GM19328 (cell line): ENCODE measurements at regions not wholly inside any gene's neighbourhood (a gene's known extent, or its start where the extent isn't known, plus 50 kb on each side); places are given as distances from the start of the nearest gene placed in this dataset.

ENCODE experiments used
- ATAC-seq: cut with Tn5 transposase; IDR thresholded peaks from one replicate; pipeline ENCODE4 v1.9.1; 2021; ENCODE audit warnings: mild to moderate bottlenecking, moderate library complexity; ENCODE audit not compliant: unreplicated experiment

DNA sequence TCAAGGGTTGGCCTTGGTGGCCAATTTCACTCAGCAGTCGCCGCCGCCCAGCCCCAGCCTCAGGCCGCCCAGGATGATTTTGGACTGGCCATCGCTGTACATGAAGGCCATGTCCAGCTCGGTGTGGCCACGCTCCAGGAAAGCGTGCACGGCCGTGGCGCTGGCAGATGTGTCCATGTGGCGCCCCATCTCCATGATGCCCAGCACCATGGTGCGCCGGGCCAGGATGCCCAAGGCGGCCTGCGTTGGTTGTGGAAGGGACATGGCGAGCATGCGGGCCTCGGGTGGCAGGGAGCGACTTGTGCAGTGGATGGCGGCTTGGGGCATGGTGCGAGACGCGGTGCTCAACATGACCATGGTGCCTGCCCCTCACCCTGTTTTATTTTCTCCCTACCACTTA lies 55.4 kb downstream of the ZCCHC12 start:
- no peak for ATAC-seq

DNA sequence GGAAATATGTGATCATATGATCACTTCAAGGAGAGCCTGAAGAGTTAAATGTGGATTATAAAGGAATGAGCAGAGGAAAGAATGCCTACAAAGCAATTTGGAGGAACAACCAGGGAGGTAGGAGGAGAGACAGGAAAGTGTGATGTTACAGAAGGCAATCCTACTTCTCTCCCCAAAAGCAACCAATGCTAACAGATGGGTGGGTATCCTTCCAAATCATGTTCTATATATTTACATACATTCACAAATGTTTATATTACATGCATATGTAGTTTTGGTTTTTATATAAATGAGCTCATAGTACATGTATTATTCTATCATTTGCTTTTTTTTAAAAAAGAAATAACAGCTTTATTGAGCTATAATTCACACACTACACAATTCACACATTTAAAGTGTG lies 56.0 kb downstream of the ZCCHC12 start:
- no peak for ATAC-seq

DNA sequence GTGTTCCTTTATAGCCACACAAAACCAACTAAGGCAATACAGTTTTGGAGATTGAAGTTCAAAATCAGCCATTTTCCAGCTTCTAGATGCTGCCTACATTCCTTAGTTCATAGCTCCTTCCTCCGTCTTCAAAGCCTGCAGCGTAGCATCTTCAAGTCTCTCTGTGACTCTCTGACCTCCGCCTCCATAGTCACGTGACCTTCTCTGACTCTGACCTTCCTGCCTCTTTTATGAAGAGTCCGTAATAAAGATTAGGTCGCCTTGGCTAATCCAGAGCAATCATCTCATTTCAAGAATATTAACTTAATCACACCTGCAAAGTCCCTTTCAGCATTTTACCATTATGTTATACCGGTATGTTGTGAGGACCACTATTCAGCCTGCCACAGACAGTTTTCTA lies 60.4 kb downstream of the ZCCHC12 start:
- ATAC-seq = no peak

DNA sequence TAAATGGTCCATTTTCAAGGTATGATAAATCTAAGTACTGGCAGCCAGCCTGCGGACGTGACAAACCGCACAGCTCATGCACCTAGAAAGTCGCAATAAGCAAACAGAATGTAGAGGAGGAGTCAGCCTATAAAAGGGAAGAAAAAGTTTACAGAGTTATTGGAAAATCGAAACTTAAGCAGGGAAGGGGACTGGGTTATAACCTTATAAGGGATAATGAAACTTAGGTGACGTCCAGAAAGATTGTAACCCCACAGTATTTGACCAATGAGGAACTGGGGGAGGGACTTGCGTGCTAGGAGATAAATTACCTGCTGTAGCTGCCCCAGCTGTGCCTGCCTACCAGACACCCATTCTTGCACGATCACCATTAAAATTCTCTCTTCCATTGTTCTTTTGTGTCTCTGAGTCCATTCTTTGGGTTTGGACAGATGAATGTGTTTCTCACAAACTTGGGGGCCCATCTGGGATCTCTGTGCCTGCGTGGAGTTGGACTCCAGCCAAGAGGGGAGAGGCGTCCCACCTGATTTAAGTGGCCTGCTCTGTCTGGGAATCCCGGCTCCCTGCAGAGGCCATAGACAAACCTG lies 61.0 kb downstream of the ZCCHC12 start:
- ATAC-seq = no peak

DNA sequence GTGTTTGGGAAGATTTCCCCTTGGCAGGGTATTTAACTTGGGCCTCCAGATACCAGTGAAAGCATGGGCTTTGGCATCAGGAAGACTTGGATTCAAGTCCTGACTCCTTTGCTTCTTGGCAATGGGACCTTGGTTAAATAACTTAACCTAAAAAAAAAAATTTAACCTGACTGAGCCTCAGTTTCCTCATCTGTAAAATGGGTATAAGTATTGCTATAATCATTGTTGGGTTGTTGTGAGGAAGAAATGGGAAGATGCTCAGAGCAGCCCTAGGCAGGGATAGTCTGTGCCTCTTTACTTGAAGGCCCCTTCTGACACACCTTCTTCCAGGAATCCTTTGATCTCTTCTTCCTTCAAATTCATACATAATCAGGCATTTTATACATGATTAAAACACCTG lies 70.3 kb downstream of the ZCCHC12 start:
- no peak for ATAC-seq

DNA sequence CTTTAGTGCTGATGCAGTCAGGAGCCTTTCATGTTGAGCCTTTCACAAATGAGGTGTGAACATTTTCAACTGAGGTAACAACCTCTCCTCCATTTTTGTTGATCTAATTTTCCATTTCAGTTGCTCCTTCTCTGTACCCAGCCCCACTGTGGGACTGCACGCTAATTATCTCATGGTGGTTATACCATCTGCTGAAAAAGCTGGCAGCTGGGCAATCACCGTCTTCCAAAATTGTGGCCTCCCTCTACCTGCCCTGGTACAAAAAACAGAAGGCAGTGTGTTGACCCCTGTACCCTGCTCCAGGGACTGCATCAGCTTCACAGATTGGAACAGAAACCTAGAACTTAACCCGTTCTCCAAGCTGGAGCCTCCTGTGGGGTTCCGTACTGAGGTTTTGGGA lies 72.4 kb upstream of the LONRF3 start:
- ATAC-seq = no peak

DNA sequence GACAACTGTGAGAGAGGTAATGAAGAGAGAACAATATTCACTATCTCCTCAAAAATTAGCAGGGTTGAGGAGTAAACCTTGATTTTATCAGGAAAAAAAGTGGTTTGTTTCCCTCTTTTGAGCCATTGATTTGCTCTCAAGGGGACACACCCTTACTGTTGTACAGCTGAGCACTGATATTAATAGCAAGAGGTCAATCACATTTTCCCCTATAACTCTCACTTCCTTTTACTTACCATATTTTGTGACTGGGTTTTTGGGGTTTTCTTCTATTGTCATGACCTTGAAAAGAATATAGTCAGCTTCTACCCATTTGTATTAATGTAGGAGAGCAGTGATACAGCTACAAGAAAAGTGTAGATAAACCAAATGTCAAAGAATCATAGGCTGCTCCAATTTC lies 70.2 kb upstream of the LONRF3 start:
- ATAC-seq = peak; percentile 72

DNA sequence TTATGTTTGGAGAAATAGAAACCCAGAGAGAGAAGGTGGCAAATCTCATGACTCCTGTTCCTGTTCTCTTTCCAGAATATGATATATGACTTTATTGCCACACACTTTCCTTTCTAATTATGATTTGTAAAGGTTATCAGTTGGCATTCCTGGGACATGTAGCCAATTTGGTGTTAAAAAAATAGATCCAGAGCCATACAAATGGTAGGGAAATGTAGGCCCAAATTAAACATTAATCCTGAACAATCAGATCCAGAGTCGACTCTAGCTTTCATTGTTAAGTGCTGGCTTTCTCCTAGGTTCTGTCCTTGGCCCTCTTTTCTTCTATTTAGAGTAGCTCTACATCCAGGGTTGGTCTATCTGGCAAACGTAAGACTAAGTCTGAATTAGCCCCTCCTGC lies 69.8 kb upstream of the LONRF3 start:
- no peak for ATAC-seq
